ENCODE measurements at regions not wholly inside any gene's neighbourhood (a gene's known extent, or its start where the extent isn't known, plus 50 kb on each side); places are given as distances from the start of the nearest gene placed in this dataset.

GRCh38 chr5:35409361-35409760 lies 179.1 kb upstream of the PRLR start:
- TF ChIP-seq CTCF (conservative IDR thresholded peaks at IDR 0.05 in 1 of 2, IDR thresholded peaks at IDR 0.05 in 1 of 2; ENCODE audit: extremely low read depth in 1 of 2, insufficient read depth in 1 of 2, low read depth in 1 of 2, low read length in 2 of 2) (no peak), EZH2 (IDR thresholded peaks at IDR 0.05; ENCODE audit: borderline replicate concordance, low read length) (no peak)

Data from mammary epithelial cell (primary cell).